HG03060 (cell line): ENCODE measurements at regions not wholly inside any gene's neighbourhood (a gene's known extent, or its start where the extent isn't known, plus 50 kb on each side); places are given as distances from the start of the nearest gene placed in this dataset.
"Not testable (repeated sequence)": the region's sequence is repeated elsewhere in the genome, so short reads cannot be mapped to it uniquely, and the experiment has no call there.

ENCODE experiments used
- ATAC-seq: cut with Tn5 transposase; IDR thresholded peaks from one replicate; pipeline ENCODE4 v1.9.1; 2021; ENCODE audit warnings: low read depth, moderate number of reproducible peaks; ENCODE audit not compliant: unreplicated experiment

DNA sequence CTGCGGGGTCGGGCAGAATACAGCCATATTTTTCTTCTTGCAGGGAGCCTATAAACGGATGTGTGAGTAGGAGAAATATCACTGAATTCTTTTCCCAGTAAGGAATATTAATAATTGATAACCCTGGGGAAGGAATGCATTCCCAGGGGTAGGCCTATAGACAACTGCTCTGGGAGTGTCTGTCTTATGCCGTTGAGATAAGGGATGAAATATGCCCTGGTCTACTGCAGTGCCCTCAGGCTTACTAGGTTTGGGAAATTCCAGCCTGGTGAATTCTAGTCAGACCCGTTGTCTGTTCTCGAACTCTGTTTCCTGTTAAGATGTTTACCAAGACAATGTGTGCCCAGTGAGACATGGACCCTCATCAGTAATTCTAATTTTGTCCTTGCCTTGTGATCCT, 1129.3 kb downstream of the ZPLD1 start:
- ATAC-seq, result not testable (repeated sequence)

DNA sequence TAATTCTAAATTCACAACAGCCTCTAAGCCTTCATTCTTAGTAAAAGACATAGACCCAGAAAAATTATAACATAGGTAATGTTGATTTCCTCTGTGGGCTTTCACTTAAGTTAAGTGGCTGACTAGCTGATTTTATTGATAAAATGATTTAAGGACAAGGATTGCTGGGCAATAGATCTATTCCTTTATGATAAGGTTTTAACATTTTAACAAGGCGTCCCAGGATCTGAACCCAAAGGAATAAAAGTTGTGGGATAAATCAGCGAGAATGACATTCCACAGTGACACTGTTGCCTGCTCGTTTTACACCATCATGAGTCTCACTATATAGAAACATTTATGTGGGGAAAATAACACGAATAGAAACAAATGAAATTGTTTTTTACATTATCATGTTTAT, 1151.0 kb downstream of the ZPLD1 start:
- ATAC-seq, result no peak

DNA sequence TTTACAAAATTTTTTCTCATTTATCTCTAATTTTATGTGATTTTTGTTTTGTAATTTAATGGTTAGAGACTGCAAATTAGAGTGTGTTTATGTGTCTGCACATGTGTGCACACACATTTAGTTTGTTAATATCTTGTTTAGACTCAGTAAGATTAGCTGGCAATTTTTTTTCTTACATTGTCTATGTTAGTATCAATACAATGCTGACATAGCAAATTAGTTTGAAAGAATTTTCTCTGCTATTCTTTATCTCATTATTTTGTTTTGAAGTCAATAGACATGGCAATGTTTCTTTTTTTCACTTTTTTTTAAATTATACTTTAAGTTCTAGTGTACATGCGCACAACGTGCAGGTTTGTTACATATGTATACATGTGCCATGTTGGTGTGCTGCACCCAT, 1155.0 kb downstream of the ZPLD1 start:
- no peak for ATAC-seq

- ATAC-seq, result no peak
Measured at GRCh38 chr3:103600844-103601243, 1166.0 kb downstream of the ZPLD1 start.

- no peak for ATAC-seq
Measured at GRCh38 chr3:103601666-103602065, 1166.9 kb downstream of the ZPLD1 start.

- no peak for ATAC-seq
Measured at GRCh38 chr3:103609472-103609871, 1174.7 kb downstream of the ZPLD1 start.

DNA sequence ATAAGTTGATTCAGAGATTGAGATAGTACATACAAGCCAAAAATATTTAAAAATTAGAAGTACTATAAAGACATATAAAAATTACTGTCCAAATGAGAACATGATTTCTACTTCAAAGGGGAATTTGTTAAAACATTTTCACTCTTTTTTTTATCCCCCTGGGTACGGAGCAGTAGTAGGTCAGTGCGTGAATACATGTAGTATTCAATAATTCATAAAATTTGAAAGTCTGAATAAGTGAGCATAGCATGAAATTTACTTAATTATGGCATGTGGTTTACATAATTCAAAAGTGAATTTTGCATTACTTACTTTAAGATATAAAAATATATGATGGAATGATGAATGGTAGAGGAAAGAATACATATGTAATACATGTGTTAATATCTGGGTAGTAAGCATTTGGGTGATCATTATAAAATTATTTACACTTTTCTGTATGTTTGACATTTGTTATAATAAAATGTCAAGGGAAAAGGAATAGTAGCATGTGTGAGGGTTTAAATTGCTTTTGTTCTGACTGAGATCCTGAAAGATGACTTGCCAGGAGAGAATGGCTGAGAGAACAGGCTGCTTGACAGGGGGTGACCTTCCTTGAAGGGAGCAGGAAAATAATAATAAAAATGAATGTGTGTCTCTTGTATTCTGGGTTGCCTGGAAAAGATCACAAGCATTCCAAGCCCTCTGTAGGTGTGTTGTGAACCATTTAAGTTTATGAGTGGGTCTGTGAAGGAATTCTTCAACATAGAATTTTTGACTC, 1178.8 kb downstream of the ZPLD1 start:
- ATAC-seq, result no peak

GRCh38 chr3:103614719-103615118, 1179.9 kb downstream of the ZPLD1 start:
- no peak for ATAC-seq

GRCh38 chr3:103617961-103618360, 1183.1 kb downstream of the ZPLD1 start:
- ATAC-seq, result no peak

DNA sequence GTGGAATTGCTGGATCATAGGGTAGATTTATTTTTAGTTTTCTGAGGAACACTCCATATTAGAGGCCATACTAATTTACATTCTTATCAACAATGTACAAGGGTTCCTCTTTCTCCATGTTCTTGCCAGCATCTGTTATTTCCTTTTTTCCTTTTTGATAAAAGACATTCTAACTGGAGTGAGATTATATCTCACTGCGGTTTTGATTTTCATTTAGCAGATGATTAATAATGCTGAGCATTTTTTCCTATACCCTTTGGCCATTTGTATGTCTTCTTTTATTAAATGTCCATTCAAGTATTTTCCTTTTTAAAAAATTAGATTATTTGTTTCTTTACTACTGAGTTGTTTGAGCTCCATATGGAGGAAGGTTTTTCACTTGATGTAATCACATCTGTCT, 1189.5 kb downstream of the ZPLD1 start:
- ATAC-seq, result no peak

GRCh38 chr3:103629391-103629790, 1194.6 kb downstream of the ZPLD1 start:
- ATAC-seq, result no peak

DNA sequence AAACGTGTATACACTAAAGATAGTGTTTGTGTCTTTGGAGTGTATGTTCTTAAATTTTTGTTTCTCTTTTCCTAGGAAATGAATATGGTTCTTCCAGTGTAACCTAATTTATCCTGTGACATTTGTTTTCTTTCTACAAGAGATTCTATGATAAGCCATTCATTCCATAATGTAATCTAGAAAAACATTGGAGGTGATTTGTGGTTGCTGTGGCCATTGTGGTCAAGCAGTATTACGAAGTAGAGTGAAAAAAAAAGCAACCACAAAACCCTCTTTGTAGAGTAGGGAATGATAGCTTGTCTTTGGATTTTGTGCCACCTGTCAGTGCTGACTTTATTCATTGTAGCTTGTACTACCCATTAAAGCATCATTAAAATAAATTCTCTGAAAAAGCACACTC, 1209.6 kb downstream of the ZPLD1 start:
- ATAC-seq, result no peak

- no peak for ATAC-seq
Measured at GRCh38 chr3:103653996-103654395, 1219.2 kb downstream of the ZPLD1 start.

- ATAC-seq, result no peak
Measured at GRCh38 chr3:103657756-103658155, 1222.9 kb downstream of the ZPLD1 start.

- no peak for ATAC-seq
Measured at GRCh38 chr3:103660810-103661209, 1226.0 kb downstream of the ZPLD1 start.

DNA sequence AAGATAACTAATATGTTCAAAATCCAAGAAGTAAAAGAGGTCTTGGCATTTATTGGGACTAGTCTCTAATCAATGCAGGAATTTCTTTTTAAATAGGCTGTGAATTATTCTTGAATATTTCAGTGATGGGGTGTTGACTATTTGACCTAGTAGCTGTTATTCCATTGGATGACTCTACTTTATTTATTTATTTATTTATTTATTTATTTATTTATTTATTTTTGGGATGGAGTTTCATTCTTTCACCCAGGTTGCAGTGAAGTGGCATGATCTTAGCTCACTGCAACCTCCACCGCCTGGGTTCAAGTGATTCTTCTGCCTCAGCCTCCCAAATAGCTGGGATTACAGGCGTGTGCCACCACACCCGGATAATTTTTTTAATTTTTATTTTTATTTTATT, 1227.8 kb downstream of the ZPLD1 start:
- no peak for ATAC-seq

DNA sequence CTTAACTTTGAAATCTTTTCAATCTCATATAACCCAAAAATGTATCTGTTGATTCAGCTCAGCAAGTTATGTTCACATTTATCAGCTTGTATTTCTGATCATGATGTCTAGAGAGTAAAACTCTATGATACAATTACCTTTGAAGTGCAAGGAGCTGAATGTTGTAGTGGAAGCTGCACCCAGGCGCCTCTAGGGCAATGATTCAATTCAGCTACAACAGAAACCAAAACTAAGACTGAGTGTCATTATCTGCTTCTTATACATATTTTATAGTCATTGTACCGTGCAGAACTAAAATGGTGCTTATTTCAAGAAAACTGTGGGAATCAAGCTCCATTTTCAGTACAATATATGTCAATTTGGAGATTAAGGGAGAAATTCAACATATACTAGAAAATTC, 1237.5 kb downstream of the ZPLD1 start:
- ATAC-seq, result no peak

DNA sequence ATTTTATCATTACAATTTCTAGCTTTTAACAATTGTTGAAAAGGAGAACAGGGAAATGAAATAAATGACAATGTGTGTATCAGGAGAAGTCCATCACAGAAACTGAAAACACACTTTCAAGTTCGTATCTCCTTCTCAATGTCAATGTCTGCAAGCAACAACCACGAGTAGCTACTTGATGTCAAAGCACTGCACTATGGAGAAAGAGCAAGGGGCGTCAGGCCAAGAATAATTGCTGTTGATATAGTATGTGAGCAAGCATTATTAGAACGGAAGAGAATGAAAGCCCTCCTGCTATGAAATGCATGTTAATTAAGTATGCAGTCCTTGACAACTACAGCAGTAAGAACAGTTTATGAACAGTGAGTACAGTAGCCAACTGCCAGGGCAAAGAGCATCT, 1250.1 kb downstream of the ZPLD1 start:
- no peak for ATAC-seq

- ATAC-seq, result no peak
Measured at GRCh38 chr3:103685939-103686338, 1251.1 kb downstream of the ZPLD1 start.

DNA sequence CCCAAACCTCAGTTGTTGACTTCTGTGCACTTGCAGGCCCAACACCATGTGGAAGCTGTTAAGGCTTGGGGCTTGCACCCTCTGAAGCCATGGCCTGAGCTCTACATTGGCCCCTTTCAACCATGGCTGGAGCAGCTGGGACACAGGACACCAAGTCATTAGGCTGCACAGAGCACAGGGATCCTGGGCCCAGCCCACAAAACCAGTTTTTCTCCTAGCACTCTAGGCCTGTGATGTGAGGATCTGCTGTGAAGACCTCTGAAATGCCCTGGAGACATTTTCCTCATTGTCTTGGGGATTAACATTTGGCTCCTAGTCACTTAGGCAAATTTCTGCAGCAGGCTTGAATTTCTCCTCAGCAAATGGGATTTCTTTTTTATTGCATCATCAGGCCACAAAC, 1255.7 kb downstream of the ZPLD1 start:
- no peak for ATAC-seq

DNA sequence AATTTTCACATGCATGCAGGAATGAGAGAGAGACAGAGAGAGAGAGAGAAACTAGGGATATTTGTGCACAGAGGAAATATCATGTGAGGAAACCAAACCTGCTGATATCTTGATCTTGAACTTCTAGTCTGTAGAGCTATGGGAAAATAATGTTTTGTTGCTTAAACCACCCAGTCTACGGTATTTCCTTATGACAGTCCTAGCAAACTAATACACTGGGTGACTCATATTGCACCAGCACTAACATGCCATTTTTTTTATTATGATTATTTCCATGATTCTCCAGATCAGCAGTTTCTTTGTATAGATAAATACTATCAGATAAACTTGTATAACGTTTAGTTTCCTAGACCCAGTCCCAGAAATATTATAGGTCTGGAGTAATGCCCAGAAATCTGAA, 1259.0 kb downstream of the ZPLD1 start:
- no peak for ATAC-seq

DNA sequence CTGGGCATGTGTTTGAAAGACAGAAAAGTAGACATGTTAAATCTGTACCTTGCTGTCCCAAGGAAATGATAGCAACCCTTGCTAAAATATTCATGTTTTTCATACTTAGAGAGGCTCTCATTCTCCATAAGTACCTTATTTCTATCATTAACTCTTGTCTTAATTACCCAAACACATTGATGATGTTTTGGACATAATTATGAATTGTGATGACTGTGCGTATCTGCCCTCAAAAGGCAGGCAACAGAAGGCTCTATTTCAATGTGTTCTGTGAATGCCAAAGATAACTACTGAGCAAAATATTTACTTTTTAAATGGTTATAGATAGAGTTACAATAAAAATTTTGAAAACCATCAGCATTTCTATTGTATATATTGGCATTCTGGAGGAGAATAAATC, 1263.8 kb downstream of the ZPLD1 start:
- no peak for ATAC-seq

DNA sequence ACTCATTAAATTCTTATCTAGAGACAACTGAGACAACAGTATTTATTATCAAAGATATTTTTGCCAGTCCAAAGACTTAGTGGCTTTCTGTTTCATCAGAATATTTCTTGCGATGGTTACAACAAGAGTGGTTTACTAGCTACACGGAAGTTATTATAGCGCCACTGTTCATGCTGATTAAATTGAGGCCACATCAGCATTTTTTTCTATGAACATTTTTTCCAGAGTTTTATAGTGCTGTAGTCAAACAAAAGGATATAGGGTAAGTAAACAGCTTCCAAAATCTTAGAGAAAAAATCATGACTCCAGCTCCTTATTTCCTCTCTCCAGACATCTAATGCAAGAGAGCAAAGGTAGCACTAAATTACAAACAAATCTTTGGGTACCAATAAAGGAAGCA, 1264.4 kb downstream of the ZPLD1 start:
- no peak for ATAC-seq
